ENCODE measurements at regions not wholly inside any gene's neighbourhood (a gene's known extent, or its start where the extent isn't known, plus 50 kb on each side); places are given as distances from the start of the nearest gene placed in this dataset.

- TF ChIP-seq ZBTB33 (IDR thresholded peaks at IDR 0.05; ENCODE audit: borderline replicate concordance, low read depth) (no peak), USF2 (IDR thresholded peaks at IDR 0.05; ENCODE audit: borderline replicate concordance, low read depth, low read length) (no peak), FOSL2 (IDR thresholded peaks at IDR 0.05; ENCODE audit: borderline replicate concordance, low read depth) (no peak), MAX (IDR thresholded peaks at IDR 0.05; ENCODE audit: low read depth) (no peak), EP300 (IDR thresholded peaks at IDR 0.05; ENCODE audit: borderline replicate concordance in 1 of 2, low read depth in 1 of 2, low read length in 1 of 2) (no peak), NFIC (IDR thresholded peaks at IDR 0.05; ENCODE audit: borderline replicate concordance) (no peak), RCOR1 (IDR thresholded peaks at IDR 0.05; ENCODE audit: low read length) (no peak), TEAD4 (IDR thresholded peaks at IDR 0.05; ENCODE audit: borderline replicate concordance, insufficient read depth) (no peak), NRF1 (IDR thresholded peaks at IDR 0.05; ENCODE audit: low read depth, low read length) (no peak)
Measured at GRCh38 chr14:104496095-104496494, 83.5 kb upstream of the C14orf180 start (continued).

- Histone ChIP-seq H3F3A (replicated peaks; ENCODE audit: insufficient read depth) (no peaks in the 10 kb centered on the region), H3K9me2 (no peaks in the 10 kb centered on the region), H3K4me3 (ENCODE audit: low read depth in 2 of 2, low read length in 1 of 2) (no peak overlapping the region), H3K36me3 (replicated peaks in 1 of 2; ENCODE audit: control insufficient read depth in 1 of 2, insufficient read depth in 2 of 2, low read length in 1 of 2) (no peaks in the 10 kb centered on the region), H4K20me1 (ENCODE audit: insufficient read depth) (no peaks in the 10 kb centered on the region), H3K4me1 (ENCODE audit: control insufficient read depth in 1 of 2, insufficient read depth in 2 of 2, low read depth in 1 of 2, low read length in 1 of 2) (peaks cover 0 to 3% of the 10 kb centered on the region in 2 experiments; a peak in 1 of 4 replicates), H3K27me3 (ENCODE audit: insufficient read depth) (no peaks in the 10 kb centered on the region), H2AFZ (ENCODE audit: low read depth) (no peak overlapping the region), H3K9ac (no peak overlapping the region), H3K4me2 (no peak overlapping the region), H3K79me2 (ENCODE audit: insufficient read depth) (no peaks in the 10 kb centered on the region), H3K27ac (ENCODE audit: low read depth in 2 of 2, low read length in 1 of 2) (no peak overlapping the region), H3K9me3 (no peaks in the 10 kb centered on the region; the same call in 1 of the 2 replicates)
- CTCF ChIA-PET: interaction anchor here (1.4 kb wide), 1 partner anchor 10 kb away, joined by 4 read pairs; no protein-coding TSS in a partner anchor
- no peak for DNase-seq
- 42% methylated on average over 11 of the region's 15 CpGs for WGBS (ENCODE audit: low lambda C conversion rate)
- POLR2A ChIA-PET: no interaction called here
- no peak for TF ChIP-seq YY1 (IDR thresholded peaks at IDR 0.05; ENCODE audit: low read depth)
- no peak for TF ChIP-seq SIN3A (IDR thresholded peaks at IDR 0.05; ENCODE audit: borderline replicate concordance, low read depth, low read length)
- TF ChIP-seq IRF3 (IDR thresholded peaks at IDR 0.05; ENCODE audit: low read depth, low read length): no peak
- no peak for TF ChIP-seq NRF1 (IDR thresholded peaks at IDR 0.05; ENCODE audit: low read depth, low read length)
- no peak for TF ChIP-seq FOXM1 (IDR thresholded peaks at IDR 0.05; ENCODE audit: low read depth)
- TF ChIP-seq TCF12 (IDR thresholded peaks at IDR 0.05): no peak
- no peak for TF ChIP-seq EP300 (IDR thresholded peaks at IDR 0.05; ENCODE audit: borderline replicate concordance in 1 of 2, low read depth in 1 of 2, low read length in 1 of 2)
- no peak for TF ChIP-seq EZH2phosphoT487 (IDR thresholded peaks at IDR 0.05; ENCODE audit: borderline replicate concordance, low read depth)
- no peak for TF ChIP-seq RCOR1 (IDR thresholded peaks at IDR 0.05; ENCODE audit: low read length)
- no peak for TF ChIP-seq MXI1 (IDR thresholded peaks at IDR 0.05; ENCODE audit: low read depth, low read length)
- TF ChIP-seq GABPA (IDR thresholded peaks at IDR 0.05; ENCODE audit: low read depth): no peak
- no peak for TF ChIP-seq NFIC (IDR thresholded peaks at IDR 0.05; ENCODE audit: borderline replicate concordance)
- TF ChIP-seq FOXJ3 (CRISPR knock-in tag; IDR thresholded peaks at IDR 0.05): no peak
- no peak for TF ChIP-seq ELF1 (IDR thresholded peaks at IDR 0.05)
- TF ChIP-seq RAD21 (IDR thresholded peaks at IDR 0.05; ENCODE audit: low read length): no peak
- TF ChIP-seq REST (IDR thresholded peaks at IDR 0.05; ENCODE audit: low read depth, low read length): no peak
- no peak for TF ChIP-seq GATA2 (CRISPR knock-in tag; IDR thresholded peaks at IDR 0.05)
Measured at GRCh38 chr14:104499784-104500760, 79.5 kb upstream of the C14orf180 start.

All from SK-N-SH (cell line).